ENCODE measurements at regions not wholly inside any gene's neighbourhood (a gene's known extent, or its start where the extent isn't known, plus 50 kb on each side); places are given as distances from the start of the nearest gene placed in this dataset.
"Not testable (repeated sequence)": the region's sequence is repeated elsewhere in the genome, so short reads cannot be mapped to it uniquely, and the experiment has no call there.

GRCh38 chr3:182129740-182130139 is 418.0 kb downstream of the SOX2 start:
- no peaks in the 10 kb centered on the region for H3K9me3 Mint-ChIP-seq

GRCh38 chr3:182133752-182134151 is 422.0 kb downstream of the SOX2 start:
- no peak for ATAC-seq
- no peaks in the 10 kb centered on the region for H3K9me3 Mint-ChIP-seq
- no peaks in the 10 kb centered on the region for H3K36me3 Mint-ChIP-seq
- no peaks in the 10 kb centered on the region for H3K4me1 Mint-ChIP-seq
- no peaks in the 10 kb centered on the region for H3K27me3 Mint-ChIP-seq
- no peak overlapping the region for H3K27ac Mint-ChIP-seq
- H3K4me3 Mint-ChIP-seq: no peak overlapping the region

More at GRCh38 chr3:182129740-182130139, 418.0 kb downstream of the SOX2 start:
- H3K36me3 Mint-ChIP-seq: no peaks in the 10 kb centered on the region
- H3K4me1 Mint-ChIP-seq: no peaks in the 10 kb centered on the region
- no peak overlapping the region for H3K4me3 Mint-ChIP-seq
- no peak overlapping the region for H3K27ac Mint-ChIP-seq
- H3K27me3 Mint-ChIP-seq: no peaks in the 10 kb centered on the region
- ATAC-seq: no peak

- ATAC-seq: no peak
Observed at GRCh38 chr3:182135056-182135455, 423.3 kb downstream of the SOX2 start.

GRCh38 chr3:182136008-182136910 is 424.5 kb downstream of the SOX2 start:
- Mint-ChIP-seq H3K27ac (no peak overlapping the region), H3K27me3 (no peaks in the 10 kb centered on the region), H3K36me3 (no peaks in the 10 kb centered on the region), H3K4me3 (no peak overlapping the region), H3K9me3 (no peaks in the 10 kb centered on the region), H3K4me1 (no peaks in the 10 kb centered on the region)
- no peak for ATAC-seq

More at GRCh38 chr3:182135056-182135455, 423.3 kb downstream of the SOX2 start:
- Mint-ChIP-seq H3K27me3 (no peaks in the 10 kb centered on the region), H3K27ac (no peak overlapping the region), H3K4me3 (no peak overlapping the region), H3K36me3 (no peaks in the 10 kb centered on the region), H3K9me3 (no peaks in the 10 kb centered on the region), H3K4me1 (no peaks in the 10 kb centered on the region)

- Mint-ChIP-seq H3K4me3 (no peak overlapping the region), H3K4me1 (no peaks in the 10 kb centered on the region), H3K9me3 (no peaks in the 10 kb centered on the region), H3K27ac (no peak overlapping the region), H3K36me3 (no peaks in the 10 kb centered on the region), H3K27me3 (no peaks in the 10 kb centered on the region)
- no peak for ATAC-seq
Observed at GRCh38 chr3:182138393-182138792, 426.7 kb downstream of the SOX2 start.

- no peaks in the 10 kb centered on the region for H3K27me3 Mint-ChIP-seq
- H3K4me3 Mint-ChIP-seq: no peak overlapping the region
- no peaks in the 10 kb centered on the region for H3K4me1 Mint-ChIP-seq
- no peaks in the 10 kb centered on the region for H3K9me3 Mint-ChIP-seq
- H3K36me3 Mint-ChIP-seq: no peaks in the 10 kb centered on the region
- no peak for ATAC-seq
- no peak overlapping the region for H3K27ac Mint-ChIP-seq
Observed at GRCh38 chr3:182139627-182140357, 428.1 kb downstream of the SOX2 start.

- ATAC-seq: no peak
- H3K4me3 Mint-ChIP-seq: no peak overlapping the region
- H3K4me1 Mint-ChIP-seq: no peaks in the 10 kb centered on the region
- no peaks in the 10 kb centered on the region for H3K27me3 Mint-ChIP-seq
- H3K36me3 Mint-ChIP-seq: no peaks in the 10 kb centered on the region
- H3K27ac Mint-ChIP-seq: no peak overlapping the region
- no peaks in the 10 kb centered on the region for H3K9me3 Mint-ChIP-seq
Observed at GRCh38 chr3:182142928-182143327, 431.2 kb downstream of the SOX2 start.

- Mint-ChIP-seq H3K9me3 (no peaks in the 10 kb centered on the region), H3K4me1 (no peaks in the 10 kb centered on the region), H3K27me3 (no peaks in the 10 kb centered on the region), H3K36me3 (no peaks in the 10 kb centered on the region), H3K27ac (no peak overlapping the region), H3K4me3 (no peak overlapping the region)
- ATAC-seq: no peak
Observed at GRCh38 chr3:182143903-182144302, 432.2 kb downstream of the SOX2 start.

GRCh38 chr3:182148360-182148759 is 436.6 kb downstream of the SOX2 start:
- Mint-ChIP-seq H3K9me3 (peaks cover 6% of the 10 kb centered on the region), H3K27ac (no peak overlapping the region), H3K36me3 (no peaks in the 10 kb centered on the region), H3K27me3 (no peaks in the 10 kb centered on the region), H3K4me1 (no peaks in the 10 kb centered on the region), H3K4me3 (no peak overlapping the region)
- no peak for ATAC-seq

- H3K27ac Mint-ChIP-seq: no peak overlapping the region
- H3K9me3 Mint-ChIP-seq: peaks cover 11% of the 10 kb centered on the region
- H3K4me1 Mint-ChIP-seq: no peaks in the 10 kb centered on the region
- no peak overlapping the region for H3K4me3 Mint-ChIP-seq
- H3K36me3 Mint-ChIP-seq: no peaks in the 10 kb centered on the region
- H3K27me3 Mint-ChIP-seq: no peaks in the 10 kb centered on the region
- no peak for ATAC-seq
Observed at GRCh38 chr3:182149594-182149993, 437.9 kb downstream of the SOX2 start.

- H3K9me3 Mint-ChIP-seq: peaks cover 11% of the 10 kb centered on the region
- H3K27me3 Mint-ChIP-seq, ATAC-seq, H3K36me3 Mint-ChIP-seq, H3K4me1 Mint-ChIP-seq, H3K27ac Mint-ChIP-seq, H3K4me3 Mint-ChIP-seq: not testable (repeated sequence)
Observed at GRCh38 chr3:182156326-182156725, 444.6 kb downstream of the SOX2 start.

- Mint-ChIP-seq H3K27me3 (no peaks in the 10 kb centered on the region), H3K4me1 (no peaks in the 10 kb centered on the region), H3K36me3 (no peaks in the 10 kb centered on the region), H3K27ac (no peak overlapping the region), H3K9me3 (no peaks in the 10 kb centered on the region), H3K4me3 (no peak overlapping the region)
- no peak for ATAC-seq
Observed at GRCh38 chr3:182165234-182165633, 453.5 kb downstream of the SOX2 start.

GRCh38 chr3:182172534-182172933 is 460.8 kb downstream of the SOX2 start:
- no peaks in the 10 kb centered on the region for H3K4me1 Mint-ChIP-seq
- no peak overlapping the region for H3K4me3 Mint-ChIP-seq
- no peaks in the 10 kb centered on the region for H3K27me3 Mint-ChIP-seq
- no peaks in the 10 kb centered on the region for H3K9me3 Mint-ChIP-seq
- ATAC-seq: no peak
- no peaks in the 10 kb centered on the region for H3K36me3 Mint-ChIP-seq
- H3K27ac Mint-ChIP-seq: no peak overlapping the region

- ATAC-seq: no peak
- Mint-ChIP-seq H3K4me3 (no peak overlapping the region), H3K27me3 (no peaks in the 10 kb centered on the region), H3K9me3 (peaks cover 3% of the 10 kb centered on the region), H3K36me3 (no peaks in the 10 kb centered on the region), H3K4me1 (no peaks in the 10 kb centered on the region), H3K27ac (no peak overlapping the region)
Observed at GRCh38 chr3:182178488-182179200, 466.9 kb downstream of the SOX2 start.

GRCh38 chr3:182179631-182180030 is 467.9 kb downstream of the SOX2 start:
- ATAC-seq: no peak
- no peak overlapping the region for H3K4me3 Mint-ChIP-seq
- peaks cover 4% of the 10 kb centered on the region for H3K9me3 Mint-ChIP-seq
- no peaks in the 10 kb centered on the region for H3K4me1 Mint-ChIP-seq
- H3K27me3 Mint-ChIP-seq: no peaks in the 10 kb centered on the region
- H3K27ac Mint-ChIP-seq: no peak overlapping the region
- no peaks in the 10 kb centered on the region for H3K36me3 Mint-ChIP-seq

Data from stimulated activated memory B cell treated with anti-CD40 and anti-IgM and Interleukin-4, amounts not matched to agents 10 μg/mL and 1 μg/mL and 100 μg/mL, for 72 hours (primary cell).